ENCODE measurements at regions not wholly inside any gene's neighbourhood (a gene's known extent, or its start where the extent isn't known, plus 50 kb on each side); places are given as distances from the start of the nearest gene placed in this dataset.

- DNase-seq (ENCODE audit: low spot score) = no peak
Measured at GRCh38 chr2:205937211-205937610, 148.8 kb downstream of the INO80D start.

GRCh38 chr2:205936446-205936845 is 149.5 kb downstream of the INO80D start:
- DNase-seq (ENCODE audit: low spot score) = no peak

- no peak for DNase-seq (ENCODE audit: low spot score)
Measured at GRCh38 chr2:205934443-205934842, 151.5 kb downstream of the INO80D start.

- DNase-seq (ENCODE audit: low spot score) = no peak
Measured at GRCh38 chr2:205932861-205933260, 153.1 kb downstream of the INO80D start.

- no peak for DNase-seq (ENCODE audit: low spot score)
Measured at GRCh38 chr2:205931388-205931787, 154.6 kb downstream of the INO80D start.

- DNase-seq (ENCODE audit: low spot score) = no peak
Measured at GRCh38 chr2:205930209-205930608, 155.8 kb downstream of the INO80D start.

GRCh38 chr2:205929246-205929942 is 156.6 kb downstream of the INO80D start:
- DNase-seq (ENCODE audit: low spot score) = no peak

GRCh38 chr2:205925373-205926337 is 160.3 kb downstream of the INO80D start:
- DNase-seq (ENCODE audit: low spot score) = peak; percentile 57

GRCh38 chr2:205924676-205925075 is 161.3 kb downstream of the INO80D start:
- no peak for DNase-seq (ENCODE audit: low spot score)

- DNase-seq (ENCODE audit: low spot score) = no peak
Measured at GRCh38 chr2:205915130-205915524, 170.8 kb downstream of the INO80D start.

- DNase-seq (ENCODE audit: low spot score) = no peak
Measured at GRCh38 chr2:205914213-205915129, 171.5 kb downstream of the INO80D start.

- no peak for DNase-seq (ENCODE audit: low spot score)
Measured at GRCh38 chr2:205913668-205914067, 172.3 kb downstream of the INO80D start.

GRCh38 chr2:205911306-205911705 is 174.7 kb downstream of the INO80D start:
- no peak for DNase-seq (ENCODE audit: low spot score)

- no peak for DNase-seq (ENCODE audit: low spot score)
Measured at GRCh38 chr2:205909184-205909572, 176.8 kb downstream of the INO80D start.

- DNase-seq (ENCODE audit: low spot score) = no peak
Measured at GRCh38 chr2:205908212-205909183, 177.5 kb downstream of the INO80D start.

- no peak for DNase-seq (ENCODE audit: low spot score)
Measured at GRCh38 chr2:205906419-205906818, 179.6 kb downstream of the INO80D start.

GRCh38 chr2:205905576-205905975 is 180.4 kb downstream of the INO80D start:
- no peak for DNase-seq (ENCODE audit: low spot score)

GRCh38 chr2:205904873-205905272 is 181.1 kb downstream of the INO80D start:
- DNase-seq (ENCODE audit: low spot score) = no peak

GRCh38 chr2:205903549-205904129 is 182.3 kb downstream of the INO80D start:
- DNase-seq (ENCODE audit: low spot score) = no peak

- DNase-seq (ENCODE audit: low spot score) = no peak
Measured at GRCh38 chr2:205902900-205903237, 183.1 kb downstream of the INO80D start.
